PC-3 (cell line): ENCODE measurements at regions not wholly inside any gene's neighbourhood (a gene's known extent, or its start where the extent isn't known, plus 50 kb on each side); places are given as distances from the start of the nearest gene placed in this dataset.
"Not testable (repeated sequence)": the region's sequence is repeated elsewhere in the genome, so short reads cannot be mapped to it uniquely, and the experiment has no call there.

Experiments used
- ATAC-seq: fragments of 200-7000 bp; cut with Tn5 transposase; 2 replicates; pipeline ENCODE4 v1.9.1; 2020; ENCODE audit warnings: mild to moderate bottlenecking, moderate library complexity
- BruUV-seq: library from RNA; stranded (reverse); fragments of 400-500 nt; replicated peaks from 2 replicates; lab custom pipeline; 2021; lab: Mats Ljungman, UMichigan
- CTCF ChIA-PET: fragments of 300-600 bp; sonication (Branson Sonifier 250); formaldehyde crosslinking; loops from one replicate; lab custom pipeline; 2022; ENCODE audit warnings: antibody characterized with exemption; lab: Charles Lee
- POLR2A ChIA-PET: fragments of 300-600 bp; sonication (Branson Sonifier 250); formaldehyde crosslinking; loops from one replicate; lab custom pipeline; 2022; ENCODE audit warnings: antibody characterized with exemption; ENCODE audit not compliant: unreplicated experiment; lab: Charles Lee
- DNase-seq: peaks from one replicate; pipeline ENCODE4 v3.0.0-alpha.2; 2015
- H2AFZ ChIP-seq: fragments of 300-600 bp; sonication (generic); 2 replicates; pipeline ENCODE4 v1.6.0; 2016; ENCODE audit warnings: antibody characterized with exemption, low read length
- H3F3A ChIP-seq: fragments of 300-600 bp; sonication (generic); one replicate; pipeline ENCODE4 v1.6.0; 2017; ENCODE audit warnings: antibody characterized with exemption, low read length, control low read depth, mild to moderate bottlenecking; ENCODE audit not compliant: unreplicated experiment
- H3K27ac ChIP-seq: fragments of 300-600 bp; sonication (generic); 2 replicates; pipeline ENCODE4 v1.5.1; 2016; ENCODE audit warnings: mild to moderate bottlenecking, low read length
- H3K27me3 ChIP-seq: fragments of 300-600 bp; sonication (generic); 2 replicates; pipeline ENCODE4 v1.6.1; 2016; ENCODE audit warnings: low read length, mixed read lengths
- H3K36me3 ChIP-seq: fragments of 300-600 bp; sonication (generic); 2 replicates; pipeline ENCODE4 v1.6.1; 2016; ENCODE audit warnings: low read depth, mixed run types, low read length, mixed read lengths
- H3K4me1 ChIP-seq: fragments of 300-600 bp; sonication (generic); 2 replicates; pipeline ENCODE4 v1.5.1; 2016; ENCODE audit warnings: low read length; ENCODE audit not compliant: insufficient read depth
- H3K4me2 ChIP-seq: fragments of 300-600 bp; sonication (generic); 2 replicates; pipeline ENCODE4 v1.6.0; 2016; ENCODE audit warnings: low read length
- H3K4me3 ChIP-seq: fragments of 300-600 bp; sonication (generic); 2 replicates; pipeline ENCODE4 v1.5.1; 2016; ENCODE audit warnings: mild to moderate bottlenecking, low read length, mixed read lengths
- H3K79me2 ChIP-seq: fragments of 300-600 bp; sonication (generic); 2 replicates; pipeline ENCODE4 v1.6.1; 2017; ENCODE audit warnings: low read length, mixed read lengths
- H3K9ac ChIP-seq: fragments of 300-600 bp; sonication (generic); 2 replicates; pipeline ENCODE4 v1.6.0; 2016; ENCODE audit warnings: mild to moderate bottlenecking, low read length
- H3K9me2 ChIP-seq: fragments of 300-600 bp; sonication (generic); replicated peaks from 2 replicates; pipeline ENCODE4 v1.6.1; 2016; ENCODE audit warnings: mixed run types, low read length, mixed read lengths
- H3K9me3 ChIP-seq: fragments of 300-600 bp; sonication (generic); 2 replicates; pipeline ENCODE4 v1.6.1; 2016; ENCODE audit warnings: low read length, mixed read lengths
- H4K20me1 ChIP-seq: fragments of 300-600 bp; sonication (generic); 2 replicates; pipeline ENCODE4 v1.6.1; 2016; ENCODE audit warnings: low read length, mixed read lengths
- CTCF ChIP-seq: fragments of 300-600 bp; sonication (generic); conservative IDR thresholded peaks from 2 replicates; pipeline ENCODE4 v1.5.1; 2017; ENCODE audit warnings: antibody characterized with exemption, low read depth, mild to moderate bottlenecking, low read length
- EZH2 ChIP-seq: fragments of 300-600 bp; sonication (generic); IDR thresholded peaks from one replicate; pipeline ENCODE4 v1.6.1; 2017; ENCODE audit warnings: antibody characterized with exemption, mild to moderate bottlenecking, low read length; ENCODE audit not compliant: unreplicated experiment
- EZH2phosphoT487 ChIP-seq: fragments of 300-600 bp; sonication (generic); IDR thresholded peaks from 2 replicates; pipeline ENCODE4 v1.6.1; 2018; ENCODE audit warnings: mild to moderate bottlenecking, antibody characterized with exemption, low read length, borderline replicate concordance
- intact Hi-C: fragments of 100-400 bp; cut with micrococcal nuclease; formaldehyde crosslinking; loops from 2 replicates; pipeline ENCODE4 v1.9.0; 2023

GRCh38 chr19:30955112-30956104 lies 393.8 kb downstream of the TSHZ3 start:
- Histone ChIP-seq H3K9me2 (no peaks in the 10 kb centered on the region), H3K9ac (no peak overlapping the region), H3K9me3 (no peaks in the 10 kb centered on the region), H3K4me2 (no peak overlapping the region), H3K36me3 (no peaks in the 10 kb centered on the region), H3K79me2 (no peaks in the 10 kb centered on the region), H3K27ac (no peak overlapping the region), H3K4me3 (no peak overlapping the region), H2AFZ (no peak overlapping the region), H4K20me1 (no peaks in the 10 kb centered on the region), H3K4me1 (no peaks in the 10 kb centered on the region), H3F3A (no peaks in the 10 kb centered on the region), H3K27me3 (no peaks in the 10 kb centered on the region)
- POLR2A ChIA-PET, result no interaction called here
- TF ChIP-seq CTCF (no peak), EZH2 (no peak), EZH2phosphoT487 (no peak)
- intact Hi-C loops, result no loop called here
- ATAC-seq (no peak), DNase-seq (no peak)
- CTCF ChIA-PET, result no interaction called here
- BruUV-seq, result no TSS peak

GRCh38 chr19:30944276-30944932 lies 404.8 kb downstream of the TSHZ3 start:
- H3K36me3 ChIP-seq, intact Hi-C loops, ATAC-seq, H4K20me1 ChIP-seq, H3K27ac ChIP-seq, H3K4me2 ChIP-seq, H3K27me3 ChIP-seq, H3K4me1 ChIP-seq, DNase-seq, CTCF ChIA-PET, BruUV-seq, POLR2A ChIA-PET, H3K9me2 ChIP-seq, H3F3A ChIP-seq, H3K4me3 ChIP-seq, H3K79me2 ChIP-seq, H3K9ac ChIP-seq, H3K9me3 ChIP-seq, H2AFZ ChIP-seq: not testable (repeated sequence)

- no peak overlapping the region for H3K4me3 ChIP-seq
- ChIA-PET POLR2A (no interaction called here), CTCF (no interaction called here)
- no peaks in the 10 kb centered on the region for H3K36me3 ChIP-seq
- no peaks in the 10 kb centered on the region for H3K27me3 ChIP-seq
- H3K79me2 ChIP-seq, result no peaks in the 10 kb centered on the region
- intact Hi-C loops, result no loop called here
- no peaks in the 10 kb centered on the region for H4K20me1 ChIP-seq
- no peaks in the 10 kb centered on the region for H3K9me3 ChIP-seq
- H3K9ac ChIP-seq, result no peak overlapping the region
- no TSS peak for BruUV-seq
- no peaks in the 10 kb centered on the region for H3K9me2 ChIP-seq
- TF ChIP-seq EZH2phosphoT487 (no peak), EZH2 (no peak), CTCF (no peak)
- no peak for ATAC-seq
- no peaks in the 10 kb centered on the region for H3K4me1 ChIP-seq
- H3K27ac ChIP-seq, result no peak overlapping the region
- no peak overlapping the region for H2AFZ ChIP-seq
- no peak for DNase-seq
- no peak overlapping the region for H3K4me2 ChIP-seq
- H3F3A ChIP-seq, result no peaks in the 10 kb centered on the region
These were observed 406.0 kb downstream of the TSHZ3 start for GRCh38 chr19:30943101-30943843.
